OCI-LY7 (cell line): ENCODE measurements at regions not wholly inside any gene's neighbourhood (a gene's known extent, or its start where the extent isn't known, plus 50 kb on each side); places are given as distances from the start of the nearest gene placed in this dataset. TPM values are rescaled to one million over a fixed set of nuclear protein-coding genes. Genes with fewer than 3 reads are reported as not detected.
"Not testable (repeated sequence)": the region's sequence is repeated elsewhere in the genome, so short reads cannot be mapped to it uniquely, and the experiment has no call there.

Source experiments
- BruUV-seq: library from RNA; stranded (reverse); fragments of 400-500 nt; replicated peaks from 2 replicates; lab custom pipeline; 2021; lab: Mats Ljungman, UMichigan
- CTCF ChIA-PET: fragments of 300-600 bp; sonication (Branson Sonifier 250); formaldehyde crosslinking; loops from one replicate; lab custom pipeline; 2022; ENCODE audit warnings: antibody characterized with exemption; ENCODE audit not compliant: unreplicated experiment; lab: Charles Lee
- POLR2A ChIA-PET: fragments of 300-600 bp; sonication (Branson Sonifier 250); formaldehyde crosslinking; loops from one replicate; lab custom pipeline; 2022; ENCODE audit warnings: antibody characterized with exemption; lab: Charles Lee
- DNase-seq: peaks from one replicate; pipeline ENCODE4 v3.0.0-alpha.2; 2015; ENCODE audit warnings: low spot score
- H2AFZ ChIP-seq: fragments of 200-600 bp; sonication (generic), shearing (Covaris generic); 2 replicates; pipeline ENCODE4 v1.6.1; 2014; ENCODE audit warnings: mild to moderate bottlenecking, antibody characterized with exemption, low read length, moderate library complexity
- H3K27ac ChIP-seq: fragments of 200-600 bp; sonication (generic); 2 replicates; pipeline ENCODE4 v1.5.1; 2014; ENCODE audit warnings: mixed run types, low read depth, mild to moderate bottlenecking, moderate library complexity, low read length, inconsistent platforms; ENCODE audit not compliant: poor library complexity, severe bottlenecking
- H3K36me3 ChIP-seq: fragments of 200-600 bp; sonication (generic); 2 replicates; pipeline ENCODE4 v1.6.1; 2014; ENCODE audit warnings: mild to moderate bottlenecking, antibody characterized with exemption, low read length, moderate library complexity, mixed read lengths; ENCODE audit not compliant: insufficient read depth
- H3K4me1 ChIP-seq: fragments of 200-600 bp; sonication (generic); 2 replicates; pipeline ENCODE4 v1.5.1; 2014; ENCODE audit warnings: mild to moderate bottlenecking, low read length; ENCODE audit not compliant: insufficient read depth, poor library complexity, severe bottlenecking
- H3K4me2 ChIP-seq: fragments of 200-600 bp; sonication (generic); 2 replicates; pipeline ENCODE4 v1.6.1; 2014; ENCODE audit warnings: mild to moderate bottlenecking, low read length
- H3K4me3 ChIP-seq: fragments of 200-600 bp; sonication (generic); 2 replicates; pipeline ENCODE4 v1.5.1; 2014; ENCODE audit warnings: mild to moderate bottlenecking, low read depth, low read length; ENCODE audit not compliant: poor library complexity, severe bottlenecking
- H3K79me2 ChIP-seq: fragments of 200-600 bp; sonication (generic); 2 replicates; pipeline ENCODE4 v1.6.1; 2016; ENCODE audit warnings: low read depth, mild to moderate bottlenecking, low read length, moderate library complexity, mixed read lengths; ENCODE audit not compliant: insufficient read depth
- H3K9me2 ChIP-seq: fragments of 200-600 bp; sonication (generic); 2 replicates; pipeline ENCODE4 v1.6.1; 2016; ENCODE audit warnings: mild to moderate bottlenecking, low read length, mixed read lengths; ENCODE audit not compliant: insufficient read depth
- H3K9me3 ChIP-seq: fragments of 200-600 bp; sonication (generic); 2 replicates; pipeline ENCODE4 v1.6.1; 2014; ENCODE audit warnings: mild to moderate bottlenecking, mixed run types, low read length, mixed read lengths
- H4K20me1 ChIP-seq: fragments of 200-600 bp; sonication (generic); 2 replicates; pipeline ENCODE4 v1.6.1; 2014; ENCODE audit warnings: mild to moderate bottlenecking, antibody characterized with exemption, low read length, moderate library complexity, mixed read lengths; ENCODE audit not compliant: insufficient read depth
- CTCF ChIP-seq: fragments of 200-600 bp; sonication (generic); conservative IDR thresholded peaks from 2 replicates; pipeline ENCODE4 v1.5.1; 2014; ENCODE audit warnings: mild to moderate bottlenecking, antibody characterized with exemption, low read length, moderate library complexity, mixed read lengths
- EZH2phosphoT487 ChIP-seq: fragments of 200-600 bp; sonication (generic); IDR thresholded peaks from 2 replicates; pipeline ENCODE4 v1.6.1; 2018; ENCODE audit warnings: low read depth, borderline replicate concordance, mild to moderate bottlenecking, mixed run types, antibody characterized with exemption, low read length, moderate library complexity, mixed read lengths
- intact Hi-C: fragments of 100-400 bp; cut with micrococcal nuclease; formaldehyde crosslinking; loops from one replicate; pipeline ENCODE4 v1.10.0; 2022; ENCODE audit not compliant: unreplicated experiment
- microRNA-seq: library from miRNA; unstranded; fragments of <30 nt; microRNA quantifications from one replicate; pipeline ENCODE4 v1.2.0, GENCODE V29; 2022; ENCODE audit warnings: borderline replicate concordance
- small RNA-seq: library from RNA; depleted of rRNA; stranded (forward); fragments of <200 nt; gene quantifications from one replicate; pipeline ENCODE3, GENCODE V24; 2014

- intact Hi-C loops: no loop called here
- BruUV-seq: no TSS peak
- no peak overlapping the region for H2AFZ ChIP-seq
- no peak overlapping the region for H3K4me3 ChIP-seq
- ChIA-PET CTCF (no interaction called here), POLR2A (interaction anchor here (0.7 to 0.8 kb wide), 2 partner anchors 32 to 74 kb away, joined by 3 read pairs; no protein-coding TSS in a partner anchor)
- no peak overlapping the region for H3K27ac ChIP-seq
- DNase-seq: no peak
- no peaks in the 10 kb centered on the region for H3K36me3 ChIP-seq
- no peaks in the 10 kb centered on the region for H4K20me1 ChIP-seq
- no peaks in the 10 kb centered on the region for H3K9me2 ChIP-seq
- no peaks in the 10 kb centered on the region for H3K9me3 ChIP-seq
- no peaks in the 10 kb centered on the region for H3K4me1 ChIP-seq
- no peaks in the 10 kb centered on the region for H3K79me2 ChIP-seq
- no peak overlapping the region for H3K4me2 ChIP-seq
- TF ChIP-seq CTCF: no peak
- no peak for TF ChIP-seq EZH2phosphoT487
Measured at GRCh38 chr3:151520105-151520504, 59.2 kb upstream of the IGSF10 start.

- H3K9me2 ChIP-seq, H3K9me3 ChIP-seq, DNase-seq, intact Hi-C loops, H4K20me1 ChIP-seq, BruUV-seq, CTCF ChIA-PET, H3K79me2 ChIP-seq, H3K36me3 ChIP-seq, H3K4me1 ChIP-seq, H3K4me3 ChIP-seq, H3K4me2 ChIP-seq, H3K27ac ChIP-seq, H2AFZ ChIP-seq: not testable (repeated sequence)
- POLR2A ChIA-PET: interaction anchor here (0.6 kb wide), 1 partner anchor 362 kb away, joined by 4 read pairs; no protein-coding TSS in a partner anchor
Measured at GRCh38 chr3:151511433-151511832, 50.6 kb upstream of the IGSF10 start.

Small RNA genes in the stretch of these regions (microRNA-seq; reads per million reads assigned to microRNA genes)
- not detected for gene MIR5186

Small RNA genes in the stretch of these regions (small RNA-seq; reads per million reads assigned to genes)
- gene MIR5186: not detected
